ENCODE measurements at regions not wholly inside any gene's neighbourhood (a gene's known extent, or its start where the extent isn't known, plus 50 kb on each side); places are given as distances from the start of the nearest gene placed in this dataset.

- no peaks in the 10 kb centered on the region for H3K9me3 ChIP-seq (replicated peaks; ENCODE audit: insufficient read depth, low read length)
- no peaks in the 10 kb centered on the region for H3K79me2 ChIP-seq (ENCODE audit: low read length)
- H3F3A ChIP-seq (ENCODE audit: insufficient read depth, low read length): no peaks in the 10 kb centered on the region
- H3K9ac ChIP-seq (ENCODE audit: low read length): no peak overlapping the region
- DNase-seq: no peak
- H3K4me1 ChIP-seq (ENCODE audit: low read length): no peaks in the 10 kb centered on the region
- H3K27ac ChIP-seq (ENCODE audit: low read length): no peak overlapping the region
- H3K27me3 ChIP-seq (replicated peaks; ENCODE audit: insufficient read depth, low read length): no peaks in the 10 kb centered on the region
- no peak overlapping the region for H3K4me3 ChIP-seq (ENCODE audit: low read length)
- no peaks in the 10 kb centered on the region for H4K20me1 ChIP-seq (ENCODE audit: insufficient read depth, low read length)
- TF ChIP-seq EZH2 (optimal IDR thresholded peaks at IDR 0.05; ENCODE audit: low read depth, low read length): no peak
- no peak for TF ChIP-seq CTCF (IDR thresholded peaks at IDR 0.05; ENCODE audit: low read length)
- H3K4me2 ChIP-seq (ENCODE audit: low read depth, low read length): no peak overlapping the region
- no peak overlapping the region for H2AFZ ChIP-seq (ENCODE audit: low read length)
- no peaks in the 10 kb centered on the region for H3K9me2 ChIP-seq (replicated peaks; ENCODE audit: insufficient read depth, low read length)
- no peaks in the 10 kb centered on the region for H3K36me3 ChIP-seq (replicated peaks; ENCODE audit: insufficient read depth, low read length)
Observed at GRCh38 chr2:38201784-38202183, 125.8 kb upstream of the CYP1B1 start.

GRCh38 chr2:38200598-38200997 is 124.6 kb upstream of the CYP1B1 start:
- Histone ChIP-seq H3K9me2 (replicated peaks; ENCODE audit: insufficient read depth, low read length) (no peaks in the 10 kb centered on the region), H2AFZ (ENCODE audit: low read length) (no peak overlapping the region), H3F3A (ENCODE audit: insufficient read depth, low read length) (no peaks in the 10 kb centered on the region), H3K4me1 (ENCODE audit: low read length) (no peaks in the 10 kb centered on the region), H4K20me1 (ENCODE audit: insufficient read depth, low read length) (no peaks in the 10 kb centered on the region), H3K9ac (ENCODE audit: low read length) (no peak overlapping the region), H3K79me2 (ENCODE audit: low read length) (no peaks in the 10 kb centered on the region), H3K4me2 (ENCODE audit: low read depth, low read length) (no peak overlapping the region), H3K4me3 (ENCODE audit: low read length) (no peak overlapping the region), H3K27me3 (replicated peaks; ENCODE audit: insufficient read depth, low read length) (no peaks in the 10 kb centered on the region), H3K36me3 (replicated peaks; ENCODE audit: insufficient read depth, low read length) (no peaks in the 10 kb centered on the region), H3K27ac (ENCODE audit: low read length) (no peak overlapping the region), H3K9me3 (replicated peaks; ENCODE audit: insufficient read depth, low read length) (no peaks in the 10 kb centered on the region)
- TF ChIP-seq EZH2 (optimal IDR thresholded peaks at IDR 0.05; ENCODE audit: low read depth, low read length): no peak
- no peak for TF ChIP-seq EZH2phosphoT487 (IDR thresholded peaks at IDR 0.05; ENCODE audit: low read length)
- TF ChIP-seq CTCF (IDR thresholded peaks at IDR 0.05; ENCODE audit: low read length): no peak
- DNase-seq: no peak

DNA sequence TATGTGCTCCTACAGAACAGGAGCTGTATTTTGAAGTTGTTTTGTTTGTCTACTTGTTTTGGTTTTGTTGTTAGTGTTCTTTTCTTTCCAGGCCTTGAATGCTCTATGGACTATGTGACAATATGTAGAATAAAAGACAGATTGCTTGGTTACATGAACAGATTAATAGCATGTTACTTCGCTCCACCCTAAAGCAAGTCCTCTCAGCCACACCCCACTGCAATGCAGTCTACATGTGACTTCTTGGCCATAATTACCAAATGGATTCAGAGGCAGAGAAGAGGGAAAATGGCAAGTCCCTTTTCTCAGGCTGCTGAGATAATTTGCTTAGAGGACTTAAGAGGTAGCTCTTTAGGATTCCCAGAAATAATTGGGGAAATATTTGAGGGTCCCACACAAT is 123.2 kb upstream of the CYP1B1 start:
- Histone ChIP-seq H3K79me2 (ENCODE audit: low read length) (no peaks in the 10 kb centered on the region), H3K4me3 (ENCODE audit: low read length) (no peak overlapping the region), H3K27ac (ENCODE audit: low read length) (no peak overlapping the region), H2AFZ (ENCODE audit: low read length) (no peak overlapping the region), H3K4me2 (ENCODE audit: low read depth, low read length) (no peak overlapping the region), H3F3A (ENCODE audit: insufficient read depth, low read length) (no peaks in the 10 kb centered on the region), H3K4me1 (ENCODE audit: low read length) (no peaks in the 10 kb centered on the region), H3K9me2 (replicated peaks; ENCODE audit: insufficient read depth, low read length) (no peaks in the 10 kb centered on the region), H3K9me3 (replicated peaks; ENCODE audit: insufficient read depth, low read length) (no peaks in the 10 kb centered on the region), H4K20me1 (ENCODE audit: insufficient read depth, low read length) (no peaks in the 10 kb centered on the region), H3K27me3 (replicated peaks; ENCODE audit: insufficient read depth, low read length) (no peaks in the 10 kb centered on the region), H3K9ac (ENCODE audit: low read length) (no peak overlapping the region), H3K36me3 (replicated peaks; ENCODE audit: insufficient read depth, low read length) (no peaks in the 10 kb centered on the region)
- DNase-seq: no peak
- TF ChIP-seq CTCF (IDR thresholded peaks at IDR 0.05; ENCODE audit: low read length) (no peak), EZH2 (optimal IDR thresholded peaks at IDR 0.05; ENCODE audit: low read depth, low read length) (no peak), EZH2phosphoT487 (IDR thresholded peaks at IDR 0.05; ENCODE audit: low read length) (no peak)

All from MM.1S (cell line).